Naive thymus-derived CD4-positive, alpha-beta T cell (primary cell): ENCODE measurements at regions not wholly inside any gene's neighbourhood (a gene's known extent, or its start where the extent isn't known, plus 50 kb on each side); places are given as distances from the start of the nearest gene placed in this dataset.

Source experiments
- ATAC-seq: fragments of 150-1000 bp; cut with Tn5 transposase; 2 replicates; pipeline ENCODE4 v1.10.0; 2021; ENCODE audit warnings: mild to moderate bottlenecking, moderate library complexity
- CTCF ChIA-PET: fragments of 350-600 bp; sonication (Branson Sonifier 250); formaldehyde crosslinking; loops from one replicate; lab custom pipeline; 2021; ENCODE audit warnings: antibody characterized with exemption; lab: Charles Lee
- POLR2A ChIA-PET: fragments of 350-600 bp; sonication (Branson Sonifier 250); formaldehyde crosslinking; loops from one replicate; lab custom pipeline; 2021; ENCODE audit warnings: antibody characterized with exemption, inconsistent platforms; lab: Charles Lee
- DNase-seq, 9 donors: peaks; one replicate each; pipeline versions ENCODE4 v3.0.0 to v3.0.0-alpha.2; 2020 to 2022; ENCODE audit warnings: mixed read lengths in 1 of 9
- H3K27ac ChIP-seq: one replicate; pipeline ENCODE4 v1.7.0; 2013; ENCODE audit warnings: mild to moderate bottlenecking, low read depth, low read length, moderate library complexity
- H3K27me3 ChIP-seq, 2 donors: one replicate each; pipeline ENCODE4 v1.7.0; 2013; ENCODE audit warnings: low read length in 2 of 2, mild to moderate bottlenecking in 2 of 2, moderate library complexity in 2 of 2; ENCODE audit not compliant: control insufficient read depth in 2 of 2, insufficient read depth in 2 of 2
- H3K36me3 ChIP-seq, 3 experiments: 1 replicate in 2 of 3; 2 replicates in 1 of 3; pipeline ENCODE4 v1.7.0; 2013; ENCODE audit warnings: low read length in 3 of 3, mild to moderate bottlenecking in 3 of 3, moderate library complexity in 1 of 3; ENCODE audit not compliant: insufficient read depth in 3 of 3, control insufficient read depth in 2 of 3
- H3K4me1 ChIP-seq, 2 donors: one replicate each; pipeline ENCODE4 v1.7.0; 2013; ENCODE audit warnings: low read length in 2 of 2, mild to moderate bottlenecking in 2 of 2, moderate library complexity in 1 of 2; ENCODE audit not compliant: control insufficient read depth in 2 of 2, insufficient read depth in 2 of 2
- H3K4me3 ChIP-seq: 2 replicates; pipeline ENCODE4 v1.7.0; 2013; ENCODE audit warnings: mild to moderate bottlenecking, low read length
- H3K9me3 ChIP-seq, 3 experiments: 1 replicate in 2 of 3; 2 replicates in 1 of 3; pipeline ENCODE4 v1.7.0; 2013; ENCODE audit warnings: low read length in 3 of 3; ENCODE audit not compliant: control insufficient read depth in 2 of 3
- H3K27ac Mint-ChIP-seq, 9 donors: one replicate each; pipeline ENCODE4 v1.8.0; 2020 to 2022; ENCODE audit warnings: mixed read lengths in 9 of 9, mild to moderate bottlenecking in 8 of 9, moderate library complexity in 5 of 9, inconsistent platforms in 2 of 9
- H3K27me3 Mint-ChIP-seq, 5 donors: one replicate each; pipeline ENCODE4 v1.8.0; 2021 to 2022; ENCODE audit warnings: mixed read lengths in 5 of 5, mild to moderate bottlenecking in 1 of 5
- H3K36me3 Mint-ChIP-seq, 5 donors: one replicate each; pipeline ENCODE4 v1.8.0; 2020 to 2022; ENCODE audit warnings: mixed read lengths in 5 of 5, mild to moderate bottlenecking in 3 of 5, inconsistent platforms in 1 of 5
- H3K4me1 Mint-ChIP-seq, 7 donors: one replicate each; pipeline ENCODE4 v1.8.0; 2020 to 2022; ENCODE audit warnings: mixed read lengths in 7 of 7, mild to moderate bottlenecking in 3 of 7, inconsistent platforms in 1 of 7
- H3K4me3 Mint-ChIP-seq, 10 donors: one replicate each; pipeline ENCODE4 v1.8.0; 2020 to 2022; ENCODE audit warnings: mild to moderate bottlenecking in 10 of 10, mixed read lengths in 10 of 10, moderate library complexity in 6 of 10, inconsistent platforms in 2 of 10
- H3K9me3 Mint-ChIP-seq, 11 donors: one replicate each; pipeline ENCODE4 v1.8.0; 2020 to 2022; ENCODE audit warnings: mixed read lengths in 11 of 11, mild to moderate bottlenecking in 4 of 11, inconsistent platforms in 1 of 11, moderate library complexity in 1 of 11
- intact Hi-C, 2 donors: fragments of 100-400 bp; cut with micrococcal nuclease; formaldehyde crosslinking; loops; one replicate each; pipeline ENCODE4 v1.15.1; 2023

DNA sequence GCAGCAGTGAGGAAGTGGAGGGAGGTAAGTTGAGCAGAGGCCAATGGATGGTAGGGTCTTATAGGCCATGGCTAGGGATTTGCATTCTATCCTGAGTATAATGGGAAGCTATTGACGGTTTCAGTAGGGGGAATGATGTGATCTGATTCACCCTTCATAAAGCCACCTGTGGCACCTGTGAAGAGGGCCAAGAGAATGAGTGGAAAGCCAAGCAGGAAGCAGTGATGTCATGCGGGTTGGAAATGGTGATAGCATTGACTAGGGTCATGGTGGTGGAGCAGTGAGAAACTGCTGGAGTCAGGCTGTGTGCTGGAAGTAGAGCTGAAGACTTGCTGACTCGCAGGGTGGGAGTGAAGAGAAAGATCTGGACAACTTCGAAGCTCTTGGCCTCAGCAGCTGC lies 111.7 kb downstream of the MARCHF4 start:
- Mint-ChIP-seq H3K4me1 (peaks cover 0 to 7% (median 0%) of the 10 kb centered on the region in 7 donors), H3K9me3 (peaks cover 0 to 1% (median 0%) of the 10 kb centered on the region in 11 donors), H3K27ac (no peak overlapping the region), H3K4me3 (no peak overlapping the region), H3K36me3 (no peaks in the 10 kb centered on the region), H3K27me3 (peaks cover 0 to 5% (median 0%) of the 10 kb centered on the region in 5 donors)
- H3K27ac ChIP-seq = no peak overlapping the region
- H3K4me3 ChIP-seq = no peak overlapping the region
- no peaks in the 10 kb centered on the region for H3K9me3 ChIP-seq
- intact Hi-C loops = no loop called here
- no peaks in the 10 kb centered on the region for H3K27me3 ChIP-seq
- ChIA-PET CTCF (no interaction called here), POLR2A (no interaction called here)
- no peak for DNase-seq
- ATAC-seq = no peak
- H3K36me3 ChIP-seq = no peaks in the 10 kb centered on the region
- H3K4me1 ChIP-seq = no peaks in the 10 kb centered on the region

GRCh38 chr2:216259081-216259480 lies 113.2 kb downstream of the MARCHF4 start:
- CTCF ChIA-PET = no interaction called here
- POLR2A ChIA-PET = no interaction called here
- Histone ChIP-seq H3K4me1 (no peaks in the 10 kb centered on the region), H3K9me3 (no peaks in the 10 kb centered on the region), H3K36me3 (no peaks in the 10 kb centered on the region), H3K4me3 (no peak overlapping the region), H3K27me3 (no peaks in the 10 kb centered on the region), H3K27ac (no peak overlapping the region)
- peaks cover 0 to 7% (median 0%) of the 10 kb centered on the region in 7 donors for H3K4me1 Mint-ChIP-seq
- H3K27me3 Mint-ChIP-seq = peaks cover 0 to 2% (median 0%) of the 10 kb centered on the region in 5 donors
- no peaks in the 10 kb centered on the region for H3K9me3 Mint-ChIP-seq
- intact Hi-C loops = no loop called here
- no peak overlapping the region for H3K4me3 Mint-ChIP-seq
- no peak overlapping the region for H3K27ac Mint-ChIP-seq
- H3K36me3 Mint-ChIP-seq = no peaks in the 10 kb centered on the region
- DNase-seq (no peak), ATAC-seq (no peak)

DNA sequence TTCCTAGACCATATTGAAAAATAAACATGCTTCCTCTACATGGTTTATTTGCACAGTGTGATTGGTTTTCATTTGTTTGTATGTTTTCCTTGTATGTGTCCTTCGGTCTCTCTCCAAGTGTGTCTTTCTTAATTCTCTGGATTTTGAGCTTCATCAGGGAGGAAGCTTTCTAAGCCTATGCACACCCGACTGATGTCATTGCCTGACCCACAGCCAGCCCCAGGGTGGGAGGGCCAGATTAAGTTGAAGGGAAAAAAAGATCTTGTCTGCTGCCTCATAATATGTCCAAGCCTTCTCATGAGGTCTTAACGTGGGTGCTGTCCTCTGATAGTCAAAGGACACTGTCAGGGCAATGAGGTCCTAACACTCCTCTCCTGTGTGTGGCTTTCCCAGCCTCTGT lies 115.2 kb downstream of the MARCHF4 start:
- Histone ChIP-seq H3K9me3 (no peaks in the 10 kb centered on the region), H3K4me3 (no peak overlapping the region), H3K27me3 (no peaks in the 10 kb centered on the region), H3K4me1 (no peaks in the 10 kb centered on the region), H3K27ac (no peak overlapping the region), H3K36me3 (no peaks in the 10 kb centered on the region)
- no peak for ATAC-seq
- Mint-ChIP-seq H3K4me3 (no peak overlapping the region), H3K27me3 (no peaks in the 10 kb centered on the region), H3K4me1 (peaks cover 0 to 2% (median 0%) of the 10 kb centered on the region in 7 donors), H3K36me3 (no peaks in the 10 kb centered on the region), H3K27ac (no peak overlapping the region), H3K9me3 (no peaks in the 10 kb centered on the region)
- no peak for DNase-seq
- intact Hi-C loops = no loop called here
- CTCF ChIA-PET = no interaction called here
- POLR2A ChIA-PET = no interaction called here
